Smooth muscle cell of the brain vasculature (primary cell): ENCODE measurements at regions not wholly inside any gene's neighbourhood (a gene's known extent, or its start where the extent isn't known, plus 50 kb on each side); places are given as distances from the start of the nearest gene placed in this dataset.

Experiments
- DNase-seq: peaks from one replicate; pipeline ENCODE4 v3.0.0-alpha.2; 2012; ENCODE audit warnings: low read depth, low spot score

GRCh38 chr13:99027661-99028425, 50.0 kb upstream of the DOCK9 start:
- no peak for DNase-seq

GRCh38 chr13:99028890-99029289, 51.0 kb upstream of the DOCK9 start:
- DNase-seq = no peak

- DNase-seq = no peak
These were observed 51.7 kb upstream of the DOCK9 start for GRCh38 chr13:99029576-99029975.

- no peak for DNase-seq
These were observed 52.5 kb upstream of the DOCK9 start for GRCh38 chr13:99030326-99030725.

- no peak for DNase-seq
These were observed 54.0 kb upstream of the DOCK9 start for GRCh38 chr13:99031832-99032231.

- DNase-seq = no peak
These were observed 56.0 kb upstream of the DOCK9 start for GRCh38 chr13:99033814-99034213.

- DNase-seq = no peak
These were observed 56.6 kb upstream of the DOCK9 start for GRCh38 chr13:99034333-99035085.

- DNase-seq = no peak
These were observed 57.9 kb upstream of the DOCK9 start for GRCh38 chr13:99035715-99036114.

GRCh38 chr13:99037756-99038155, 59.9 kb upstream of the DOCK9 start:
- DNase-seq = no peak

GRCh38 chr13:99039718-99040280, 61.9 kb upstream of the DOCK9 start:
- DNase-seq = no peak

GRCh38 chr13:99040536-99041131, 62.8 kb upstream of the DOCK9 start:
- DNase-seq = no peak

GRCh38 chr13:99041337-99041736, 63.5 kb upstream of the DOCK9 start:
- no peak for DNase-seq

- DNase-seq = no peak
These were observed 63.9 kb upstream of the DOCK9 start for GRCh38 chr13:99041788-99042187.

GRCh38 chr13:99042521-99043250, 64.8 kb upstream of the DOCK9 start:
- no peak for DNase-seq

- no peak for DNase-seq
These were observed 66.0 kb upstream of the DOCK9 start for GRCh38 chr13:99043831-99044231.

- DNase-seq = no peak
These were observed 66.9 kb upstream of the DOCK9 start for GRCh38 chr13:99044764-99045163.

GRCh38 chr13:99045396-99045795, 67.5 kb upstream of the DOCK9 start:
- no peak for DNase-seq

- no peak for DNase-seq
These were observed 69.0 kb upstream of the DOCK9 start for GRCh38 chr13:99046851-99047250.

GRCh38 chr13:99050983-99051488, 73.2 kb upstream of the DOCK9 start:
- no peak for DNase-seq

- DNase-seq = no peak
These were observed 74.0 kb upstream of the DOCK9 start for GRCh38 chr13:99051768-99052455.
